ENCODE measurements at regions not wholly inside any gene's neighbourhood (a gene's known extent, or its start where the extent isn't known, plus 50 kb on each side); places are given as distances from the start of the nearest gene placed in this dataset.
A peak's percentile ranks its signal among the peaks of the same experiment; 100 is the strongest.
"Not testable (repeated sequence)": the region's sequence is repeated elsewhere in the genome, so short reads cannot be mapped to it uniquely, and the experiment has no call there.

- peak; percentile 69; the same call in 1 of the 2 replicates for TF ChIP-seq SPI1 (IDR thresholded peaks at IDR 0.05; ENCODE audit: borderline replicate concordance, low read depth, low read length)
- TF ChIP-seq ARID1B (IDR thresholded peaks at IDR 0.05) = peak; percentile 10; the same call in 1 of the 2 replicates
- TF ChIP-seq SMARCE1 (IDR thresholded peaks at IDR 0.05) = peak; percentile 32; the same call in 1 of the 2 replicates
- TF ChIP-seq FOXA3 (CRISPR knock-in tag; conservative IDR thresholded peaks at IDR 0.05 in 1 of 2, IDR thresholded peaks at IDR 0.05 in 1 of 2) = peak in 1 of 2 experiments; percentile 92; a peak in 2 of 4 replicates
- in situ Hi-C loops (cut with MboI); H3K4me2 ChIP-seq (ENCODE audit: insufficient read depth, low read length); H3K27ac ChIP-seq (ENCODE audit: extremely low read depth, low read depth, low read length); POLR2A ChIA-PET; H3K9me3 ChIP-seq (replicated peaks; ENCODE audit: control insufficient read depth, insufficient read depth, low read depth, low read length); FAIRE-seq; H3K9ac ChIP-seq (ENCODE audit: insufficient read depth in 1 of 2, low read depth in 2 of 2, low read length in 2 of 2); H3K79me2 ChIP-seq (ENCODE audit: control insufficient read depth, insufficient read depth, low read length); H2AFZ ChIP-seq (ENCODE audit: low read depth, low read length); BruUV-seq (replicated peaks); intact Hi-C loops (cut with micrococcal nuclease); H3K9me1 ChIP-seq (ENCODE audit: control insufficient read depth, insufficient read depth, low read length); H3K4me3 ChIP-seq; H3K4me1 ChIP-seq (replicated peaks in 1 of 2; ENCODE audit: control insufficient read depth in 2 of 2, insufficient read depth in 2 of 2, low read length in 2 of 2); DNase-seq (ENCODE audit: extremely low read depth in 1 of 4, low spot score in 3 of 4); ATAC-seq; H3K36me3 ChIP-seq (ENCODE audit: control insufficient read depth, insufficient read depth, low read length); H3K27me3 ChIP-seq (ENCODE audit: control insufficient read depth in 2 of 2, insufficient read depth in 2 of 2, low read length in 2 of 2); CTCF ChIA-PET (ENCODE audit: low intra/inter-chr PET ratio); H4K20me1 ChIP-seq (replicated peaks; ENCODE audit: control insufficient read depth, insufficient read depth, low read length): not testable (repeated sequence)
- 0% methylated on average over 3 of the region's 3 CpGs for WGBS (ENCODE audit: insufficient coverage, low coverage, missing lambda C conversion rate)
Measured at GRCh38 chr3:40947022-40947421, 252.3 kb upstream of the CTNNB1 start.

GRCh38 chr3:40949347-40949746 lies 250.0 kb upstream of the CTNNB1 start:
- 2% methylated on average over 3 of the region's 3 CpGs for WGBS (ENCODE audit: insufficient coverage, low coverage, missing lambda C conversion rate)
- ATAC-seq, FAIRE-seq: not testable (repeated sequence)

More at GRCh38 chr3:40949347-40949746, 250.0 kb upstream of the CTNNB1 start:
- H3K79me2 ChIP-seq (ENCODE audit: control insufficient read depth, insufficient read depth, low read length); H3K9ac ChIP-seq (ENCODE audit: insufficient read depth in 1 of 2, low read depth in 2 of 2, low read length in 2 of 2); CTCF ChIA-PET (ENCODE audit: low intra/inter-chr PET ratio); H3K9me3 ChIP-seq (replicated peaks; ENCODE audit: control insufficient read depth, insufficient read depth, low read depth, low read length); H3K4me2 ChIP-seq (ENCODE audit: insufficient read depth, low read length); H3K27me3 ChIP-seq (ENCODE audit: control insufficient read depth in 2 of 2, insufficient read depth in 2 of 2, low read length in 2 of 2); DNase-seq (ENCODE audit: extremely low read depth in 1 of 4, low spot score in 3 of 4); H4K20me1 ChIP-seq (replicated peaks; ENCODE audit: control insufficient read depth, insufficient read depth, low read length); H3K27ac ChIP-seq (ENCODE audit: extremely low read depth, low read depth, low read length); POLR2A ChIA-PET; in situ Hi-C loops (cut with MboI); H3K4me1 ChIP-seq (replicated peaks in 1 of 2; ENCODE audit: control insufficient read depth in 2 of 2, insufficient read depth in 2 of 2, low read length in 2 of 2); H3K36me3 ChIP-seq (ENCODE audit: control insufficient read depth, insufficient read depth, low read length); BruUV-seq (replicated peaks); intact Hi-C loops (cut with micrococcal nuclease); H2AFZ ChIP-seq (ENCODE audit: low read depth, low read length); H3K9me1 ChIP-seq (ENCODE audit: control insufficient read depth, insufficient read depth, low read length); H3K4me3 ChIP-seq: not testable (repeated sequence)
